ENCODE measurements at regions not wholly inside any gene's neighbourhood (a gene's known extent, or its start where the extent isn't known, plus 50 kb on each side); places are given as distances from the start of the nearest gene placed in this dataset.

- Histone ChIP-seq H3K9me3 (ENCODE audit: control insufficient read depth in 4 of 4, low read length in 3 of 4) (peaks cover 0 to 3% (median 0%) of the 10 kb centered on the region in 4 donors), H3K27ac (ENCODE audit: low read depth in 1 of 2, low read length in 2 of 2) (no peak overlapping the region), H3K9ac (ENCODE audit: low read depth in 1 of 2, low read length in 2 of 2) (no peak overlapping the region), H3K36me3 (ENCODE audit: control insufficient read depth in 4 of 4, insufficient read depth in 3 of 4, low read depth in 1 of 4, low read length in 3 of 4) (no peaks in the 10 kb centered on the region), H3K4me3 (ENCODE audit: low read depth in 1 of 3, low read length in 3 of 3) (no peak overlapping the region), H3K27me3 (ENCODE audit: control insufficient read depth in 4 of 4, insufficient read depth in 4 of 4, low read length in 3 of 4) (peaks cover 0 to 2% (median 0%) of the 10 kb centered on the region in 4 donors), H3K4me1 (ENCODE audit: control insufficient read depth in 4 of 4, insufficient read depth in 4 of 4, low read length in 3 of 4) (no peaks in the 10 kb centered on the region)
- no peak for DNase-seq (ENCODE audit: low spot score)
- no peak for TF ChIP-seq TAF1 (conservative IDR thresholded peaks at IDR 0.05)
- TF ChIP-seq NR2F2 (IDR thresholded peaks at IDR 0.05): no peak
- TF ChIP-seq, protein P1, sequence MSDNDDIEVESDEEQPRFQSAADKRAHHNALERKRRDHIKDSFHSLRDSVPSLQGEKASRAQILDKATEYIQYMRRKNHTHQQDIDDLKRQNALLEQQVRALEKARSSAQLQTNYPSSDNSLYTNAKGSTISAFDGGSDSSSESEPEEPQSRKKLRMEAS (IDR thresholded peaks at IDR 0.05): no peak
- TF ChIP-seq ZBTB33 (IDR thresholded peaks at IDR 0.05): no peak
- TF ChIP-seq SP1 (IDR thresholded peaks at IDR 0.05): no peak
- TF ChIP-seq YY1 (IDR thresholded peaks at IDR 0.05): no peak
- no peak for TF ChIP-seq HNF4G (IDR thresholded peaks at IDR 0.05)
- TF ChIP-seq, protein P2, sequence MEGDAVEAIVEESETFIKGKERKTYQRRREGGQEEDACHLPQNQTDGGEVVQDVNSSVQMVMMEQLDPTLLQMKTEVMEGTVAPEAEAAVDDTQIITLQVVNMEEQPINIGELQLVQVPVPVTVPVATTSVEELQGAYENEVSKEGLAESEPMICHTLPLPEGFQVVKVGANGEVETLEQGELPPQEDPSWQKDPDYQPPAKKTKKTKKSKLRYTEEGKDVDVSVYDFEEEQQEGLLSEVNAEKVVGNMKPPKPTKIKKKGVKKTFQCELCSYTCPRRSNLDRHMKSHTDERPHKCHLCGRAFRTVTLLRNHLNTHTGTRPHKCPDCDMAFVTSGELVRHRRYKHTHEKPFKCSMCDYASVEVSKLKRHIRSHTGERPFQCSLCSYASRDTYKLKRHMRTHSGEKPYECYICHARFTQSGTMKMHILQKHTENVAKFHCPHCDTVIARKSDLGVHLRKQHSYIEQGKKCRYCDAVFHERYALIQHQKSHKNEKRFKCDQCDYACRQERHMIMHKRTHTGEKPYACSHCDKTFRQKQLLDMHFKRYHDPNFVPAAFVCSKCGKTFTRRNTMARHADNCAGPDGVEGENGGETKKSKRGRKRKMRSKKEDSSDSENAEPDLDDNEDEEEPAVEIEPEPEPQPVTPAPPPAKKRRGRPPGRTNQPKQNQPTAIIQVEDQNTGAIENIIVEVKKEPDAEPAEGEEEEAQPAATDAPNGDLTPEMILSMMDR (IDR thresholded peaks at IDR 0.05; ENCODE audit: low read depth, low read length, missing input control): no peak
- TF ChIP-seq RAD21 (IDR thresholded peaks at IDR 0.05): no peak
- TF ChIP-seq FOXA1 (IDR thresholded peaks at IDR 0.05): no peak
- TF ChIP-seq EGR1 (IDR thresholded peaks at IDR 0.05; ENCODE audit: low read depth in 2 of 2): no peak
- TF ChIP-seq JUND (IDR thresholded peaks at IDR 0.05): no peak
- TF ChIP-seq FOXA2 (IDR thresholded peaks at IDR 0.05): no peak
- TF ChIP-seq, protein P3, sequence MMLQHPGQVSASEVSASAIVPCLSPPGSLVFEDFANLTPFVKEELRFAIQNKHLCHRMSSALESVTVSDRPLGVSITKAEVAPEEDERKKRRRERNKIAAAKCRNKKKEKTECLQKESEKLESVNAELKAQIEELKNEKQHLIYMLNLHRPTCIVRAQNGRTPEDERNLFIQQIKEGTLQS (IDR thresholded peaks at IDR 0.05): no peak
- TF ChIP-seq HNF4A (conservative IDR thresholded peaks at IDR 0.05): no peak
- no peak for TF ChIP-seq RXRA (IDR thresholded peaks at IDR 0.05)
- no peak for TF ChIP-seq REST (IDR thresholded peaks at IDR 0.05)
- no peak for TF ChIP-seq GABPA (IDR thresholded peaks at IDR 0.05 in 1 of 2, conservative IDR thresholded peaks at IDR 0.05 in 1 of 2)
- 87% methylated on average over 6 of the region's 6 CpGs for WGBS
Observed at GRCh38 chr1:232891656-232892317, 58.6 kb upstream of the NTPCR start.
